ENCODE measurements at regions not wholly inside any gene's neighbourhood (a gene's known extent, or its start where the extent isn't known, plus 50 kb on each side); places are given as distances from the start of the nearest gene placed in this dataset.
"Not testable (repeated sequence)": the region's sequence is repeated elsewhere in the genome, so short reads cannot be mapped to it uniquely, and the experiment has no call there.

DNA sequence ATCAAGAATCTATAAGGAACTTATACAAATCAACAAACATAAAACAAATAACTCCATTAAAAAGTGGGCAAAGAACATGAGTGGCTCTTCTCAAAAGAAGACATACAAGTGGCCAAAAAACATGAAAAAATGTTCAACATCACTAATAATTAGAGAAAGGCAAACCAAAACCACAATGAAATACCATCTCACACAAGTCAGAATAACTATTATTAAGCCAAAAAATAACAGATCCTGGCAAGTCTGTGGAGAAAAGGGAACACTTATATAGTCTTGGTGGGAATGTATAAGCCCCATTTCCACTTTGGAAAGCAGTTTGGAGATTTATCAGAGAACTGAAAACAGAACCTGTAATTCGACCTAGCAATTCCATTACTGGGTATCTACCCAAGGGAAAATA lies 921.0 kb downstream of the KCNA4 start:
- DNase-seq (ENCODE audit: low read depth, low spot score), result no peak
- TF ChIP-seq SUZ12 (IDR thresholded peaks at IDR 0.05; ENCODE audit: extremely low read depth, insufficient read depth, insufficient read length) (no peak), ZNF274 (IDR thresholded peaks at IDR 0.05; ENCODE audit: low read depth, low read length) (no peak), YY1 (IDR thresholded peaks at IDR 0.05; ENCODE audit: insufficient read depth, insufficient read length) (no peak)
- no peaks in the 10 kb centered on the region for H3K27me3 ChIP-seq (ENCODE audit: insufficient read depth, insufficient read length)
- no peaks in the 10 kb centered on the region for H3K4me1 ChIP-seq (ENCODE audit: insufficient read depth, insufficient read length)
- H3K9ac ChIP-seq (ENCODE audit: insufficient read length, low read depth), result no peak overlapping the region
- H3K4me3 ChIP-seq (ENCODE audit: insufficient read length, low read depth), result no peak overlapping the region
- no peaks in the 10 kb centered on the region for H3K9me3 ChIP-seq (ENCODE audit: insufficient read depth, low read length)
- H3K36me3 ChIP-seq (ENCODE audit: insufficient read depth, insufficient read length, low read length), result no peaks in the 10 kb centered on the region

DNA sequence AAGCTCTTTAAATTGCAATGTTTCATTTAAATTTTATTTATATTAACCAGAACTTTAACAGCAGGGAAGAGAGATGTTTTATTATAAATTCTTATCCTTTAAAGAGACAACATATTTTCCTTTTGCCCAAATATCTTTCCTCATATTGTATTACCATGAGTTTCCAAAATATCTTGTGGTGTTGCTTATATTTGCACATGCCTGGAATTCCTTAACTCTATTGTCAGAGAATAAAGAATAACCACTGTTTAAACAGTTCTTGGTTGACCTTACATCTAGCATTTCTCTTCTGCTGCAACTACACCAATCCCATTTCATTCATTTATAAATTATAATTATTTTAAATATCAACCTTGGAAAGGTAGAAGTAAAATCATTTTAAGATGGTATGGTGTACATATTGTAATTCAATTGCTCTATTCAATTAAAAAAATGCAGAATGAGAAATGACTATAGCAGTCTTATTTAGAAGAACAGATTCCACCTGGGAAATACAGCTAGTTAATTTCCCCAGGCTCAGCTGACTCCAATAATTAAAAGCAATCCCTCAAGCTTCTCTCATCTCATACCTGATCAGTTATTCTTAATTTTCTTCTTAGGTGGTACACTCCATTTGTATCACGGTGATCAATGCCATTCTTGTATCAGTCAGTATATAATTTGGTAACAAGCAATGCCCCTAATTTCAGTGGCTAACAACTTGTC lies 923.3 kb downstream of the KCNA4 start:
- TF ChIP-seq SUZ12 (IDR thresholded peaks at IDR 0.05; ENCODE audit: extremely low read depth, insufficient read depth, insufficient read length) (no peak), ZNF274 (IDR thresholded peaks at IDR 0.05; ENCODE audit: low read depth, low read length) (no peak), YY1 (IDR thresholded peaks at IDR 0.05; ENCODE audit: insufficient read depth, insufficient read length) (no peak)
- H3K9me3 ChIP-seq (ENCODE audit: insufficient read depth, low read length), result no peaks in the 10 kb centered on the region
- no peak for DNase-seq (ENCODE audit: low read depth, low spot score)

DNA sequence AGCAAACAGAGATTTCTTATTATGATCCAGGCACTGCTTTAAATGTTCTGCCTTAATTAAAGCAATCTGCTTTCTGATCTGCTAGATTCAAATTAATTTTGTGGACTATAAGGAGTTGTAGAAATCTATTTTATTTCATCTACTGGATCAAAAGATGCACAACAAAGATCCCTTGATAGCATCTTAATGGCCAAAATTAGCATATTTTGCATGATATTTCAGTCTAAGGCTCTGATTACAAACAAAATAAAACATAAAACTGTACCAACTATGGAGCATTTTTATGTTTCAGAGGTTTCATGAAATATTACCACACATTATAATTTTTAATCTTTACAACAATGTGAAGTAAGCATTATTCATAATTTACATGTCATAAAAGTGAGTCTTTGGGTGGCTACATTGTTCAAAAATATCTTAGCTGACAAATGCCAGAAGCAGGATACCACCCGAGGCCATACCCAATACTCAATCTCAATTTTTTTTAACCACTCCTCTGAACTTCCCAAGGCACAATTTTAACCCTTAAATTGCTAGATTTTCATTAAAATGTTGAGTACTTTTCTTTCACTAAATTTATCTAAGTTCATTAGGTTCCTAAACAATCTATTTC lies 929.5 kb downstream of the KCNA4 start:
- Histone ChIP-seq H3K27me3 (ENCODE audit: insufficient read depth, insufficient read length) (no peaks in the 10 kb centered on the region), H3K36me3 (ENCODE audit: insufficient read depth, insufficient read length, low read length) (no peaks in the 10 kb centered on the region), H3K4me1 (ENCODE audit: insufficient read depth, insufficient read length) (no peaks in the 10 kb centered on the region), H3K4me3 (ENCODE audit: insufficient read length, low read depth) (no peak overlapping the region), H3K9ac (ENCODE audit: insufficient read length, low read depth) (no peak overlapping the region), H3K9me3 (ENCODE audit: insufficient read depth, low read length) (no peaks in the 10 kb centered on the region)
- no peak for DNase-seq (ENCODE audit: low read depth, low spot score)
- no peak for TF ChIP-seq ZNF274 (IDR thresholded peaks at IDR 0.05; ENCODE audit: low read depth, low read length)
- no peak for TF ChIP-seq SUZ12 (IDR thresholded peaks at IDR 0.05; ENCODE audit: extremely low read depth, insufficient read depth, insufficient read length)
- no peak for TF ChIP-seq YY1 (IDR thresholded peaks at IDR 0.05; ENCODE audit: insufficient read depth, insufficient read length)

More for the DNA sequence above, 923.3 kb downstream of the KCNA4 start:
- no peak overlapping the region for H3K9ac ChIP-seq (ENCODE audit: insufficient read length, low read depth)
- H3K4me3 ChIP-seq (ENCODE audit: insufficient read length, low read depth), result no peak overlapping the region
- no peaks in the 10 kb centered on the region for H3K27me3 ChIP-seq (ENCODE audit: insufficient read depth, insufficient read length)
- no peaks in the 10 kb centered on the region for H3K4me1 ChIP-seq (ENCODE audit: insufficient read depth, insufficient read length)
- no peaks in the 10 kb centered on the region for H3K36me3 ChIP-seq (ENCODE audit: insufficient read depth, insufficient read length, low read length)

DNA sequence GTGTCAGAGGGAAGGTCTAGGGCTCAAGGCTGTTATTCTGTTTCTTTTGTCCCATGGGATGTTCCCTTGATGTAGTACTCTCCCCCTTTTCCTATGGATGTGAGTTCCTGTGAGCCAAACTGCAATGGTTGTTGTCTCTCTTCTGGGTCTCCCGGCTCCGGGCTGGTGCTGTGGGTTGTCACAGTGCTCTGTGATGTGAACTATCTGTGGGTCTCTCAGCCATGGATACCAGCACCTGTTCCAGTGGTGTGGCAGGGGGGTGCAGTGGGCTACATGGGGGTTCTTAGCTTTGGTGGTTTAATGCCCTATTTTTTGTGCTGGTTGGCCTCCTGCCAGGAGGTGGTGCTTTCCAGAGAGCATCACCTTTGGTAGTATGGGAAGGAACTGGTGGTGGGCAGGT lies 941.1 kb downstream of the KCNA4 start:
- no peak overlapping the region for H3K9ac ChIP-seq (ENCODE audit: insufficient read length, low read depth)
- no peak for TF ChIP-seq ZNF274 (IDR thresholded peaks at IDR 0.05; ENCODE audit: low read depth, low read length)
- TF ChIP-seq SUZ12 (IDR thresholded peaks at IDR 0.05; ENCODE audit: extremely low read depth, insufficient read depth, insufficient read length), result no peak
- TF ChIP-seq YY1 (IDR thresholded peaks at IDR 0.05; ENCODE audit: insufficient read depth, insufficient read length), result no peak
- H3K4me1 ChIP-seq (ENCODE audit: insufficient read depth, insufficient read length), result no peaks in the 10 kb centered on the region
- DNase-seq (ENCODE audit: low read depth, low spot score), result no peak
- no peaks in the 10 kb centered on the region for H3K9me3 ChIP-seq (ENCODE audit: insufficient read depth, low read length)
- no peak overlapping the region for H3K4me3 ChIP-seq (ENCODE audit: insufficient read length, low read depth)
- no peaks in the 10 kb centered on the region for H3K27me3 ChIP-seq (ENCODE audit: insufficient read depth, insufficient read length)
- no peaks in the 10 kb centered on the region for H3K36me3 ChIP-seq (ENCODE audit: insufficient read depth, insufficient read length, low read length)

DNA sequence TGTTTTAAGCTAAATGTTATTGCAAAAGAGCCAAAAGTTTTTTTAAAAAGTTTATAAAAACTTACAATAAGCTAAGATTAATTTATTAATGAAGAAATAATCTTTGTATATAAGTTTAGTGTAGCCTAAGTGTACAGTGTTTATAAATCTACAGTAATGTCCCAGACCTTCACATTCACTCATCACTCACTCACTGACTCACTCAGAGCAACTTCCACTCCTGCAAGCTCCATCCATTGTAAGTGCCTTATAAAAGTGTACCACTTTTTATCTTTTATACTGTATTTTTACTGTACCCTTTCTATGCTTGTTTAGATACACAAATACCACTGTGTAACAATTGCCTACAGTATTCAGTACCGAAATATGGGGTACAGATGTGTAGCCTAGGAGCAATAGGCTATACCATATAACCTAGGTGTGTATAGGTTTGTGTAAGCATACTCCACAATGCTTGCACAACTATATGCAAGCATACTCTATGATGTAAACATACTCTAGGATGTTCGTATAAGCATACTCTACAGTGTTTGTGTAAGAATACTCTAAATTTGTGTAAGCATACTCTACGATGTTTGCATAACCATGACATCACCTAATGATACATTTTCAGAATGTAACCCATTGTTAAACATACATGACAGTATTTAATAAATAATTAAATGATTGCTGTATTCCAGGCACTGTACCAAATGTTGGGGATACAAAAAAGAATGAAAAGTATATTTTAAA lies 953.0 kb downstream of the KCNA4 start:
- Histone ChIP-seq H3K27me3 (ENCODE audit: insufficient read depth, insufficient read length) (no peaks in the 10 kb centered on the region), H3K4me1 (ENCODE audit: insufficient read depth, insufficient read length) (no peaks in the 10 kb centered on the region), H3K9ac (ENCODE audit: insufficient read length, low read depth) (no peak overlapping the region), H3K36me3 (ENCODE audit: insufficient read depth, insufficient read length, low read length) (no peaks in the 10 kb centered on the region), H3K4me3 (ENCODE audit: insufficient read length, low read depth) (no peak overlapping the region), H3K9me3 (ENCODE audit: insufficient read depth, low read length) (no peaks in the 10 kb centered on the region)
- TF ChIP-seq ZNF274 (IDR thresholded peaks at IDR 0.05; ENCODE audit: low read depth, low read length) (no peak), YY1 (IDR thresholded peaks at IDR 0.05; ENCODE audit: insufficient read depth, insufficient read length) (no peak), SUZ12 (IDR thresholded peaks at IDR 0.05; ENCODE audit: extremely low read depth, insufficient read depth, insufficient read length) (no peak)
- no peak for DNase-seq (ENCODE audit: low read depth, low spot score)

DNA sequence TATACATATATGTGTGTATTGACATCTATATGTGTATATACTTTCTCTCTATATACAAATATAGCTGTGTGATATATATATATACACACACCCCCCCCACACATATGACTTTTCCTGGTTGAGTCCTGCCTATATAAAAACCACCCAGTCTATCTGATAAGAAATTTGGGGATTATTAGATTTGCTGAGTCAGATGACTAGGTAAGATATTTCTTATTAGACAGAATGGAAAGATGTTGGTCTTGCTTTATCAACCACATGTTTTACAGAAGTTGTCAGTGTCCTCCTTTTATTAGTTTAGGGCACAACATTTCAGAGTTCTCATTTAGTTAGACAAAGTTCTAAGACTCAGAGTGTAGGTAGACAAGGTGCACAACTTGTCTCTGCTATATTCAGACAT lies 953.3 kb downstream of the METTL15 start:
- TF ChIP-seq SUZ12 (IDR thresholded peaks at IDR 0.05; ENCODE audit: extremely low read depth, insufficient read depth, insufficient read length), result no peak
- no peak for TF ChIP-seq ZNF274 (IDR thresholded peaks at IDR 0.05; ENCODE audit: low read depth, low read length)
- no peak for TF ChIP-seq YY1 (IDR thresholded peaks at IDR 0.05; ENCODE audit: insufficient read depth, insufficient read length)
- no peak for DNase-seq (ENCODE audit: low read depth, low spot score)

DNA sequence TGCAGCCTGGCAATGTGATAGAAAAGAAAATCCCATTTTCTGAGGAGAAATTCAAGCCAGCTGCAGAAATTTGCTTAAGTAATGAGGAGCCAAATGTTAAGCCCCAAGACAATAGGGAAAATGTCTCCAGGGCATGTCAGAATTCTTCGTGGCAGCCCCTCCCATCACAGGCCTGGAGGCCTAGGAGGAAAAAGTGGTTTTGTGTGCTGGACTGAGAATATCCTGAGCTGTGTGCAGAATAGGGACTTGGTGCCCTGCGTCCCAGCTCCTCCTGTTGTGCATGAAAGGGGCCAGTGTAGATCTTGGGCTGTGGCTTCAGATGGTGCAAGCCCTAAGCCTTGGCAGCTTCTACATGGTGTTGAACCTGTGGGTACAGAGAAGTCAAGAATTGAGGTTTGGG lies 948.3 kb downstream of the METTL15 start:
- H3K9me3 ChIP-seq (ENCODE audit: insufficient read depth, low read length); H3K27me3 ChIP-seq (ENCODE audit: insufficient read depth, insufficient read length); DNase-seq (ENCODE audit: low read depth, low spot score); H3K4me3 ChIP-seq (ENCODE audit: insufficient read length, low read depth); H3K9ac ChIP-seq (ENCODE audit: insufficient read length, low read depth); H3K4me1 ChIP-seq (ENCODE audit: insufficient read depth, insufficient read length); H3K36me3 ChIP-seq (ENCODE audit: insufficient read depth, insufficient read length, low read length): not testable (repeated sequence)

More for the DNA sequence above, 953.3 kb downstream of the METTL15 start:
- Histone ChIP-seq H3K4me1 (ENCODE audit: insufficient read depth, insufficient read length) (no peaks in the 10 kb centered on the region), H3K27me3 (ENCODE audit: insufficient read depth, insufficient read length) (no peaks in the 10 kb centered on the region), H3K4me3 (ENCODE audit: insufficient read length, low read depth) (no peak overlapping the region), H3K9me3 (ENCODE audit: insufficient read depth, low read length) (peaks cover 6% of the 10 kb centered on the region; the same call in 1 of the 2 replicates), H3K9ac (ENCODE audit: insufficient read length, low read depth) (no peak overlapping the region), H3K36me3 (ENCODE audit: insufficient read depth, insufficient read length, low read length) (no peaks in the 10 kb centered on the region)

All from NT2/D1 (cell line).